ENCODE measurements at regions not wholly inside any gene's neighbourhood (a gene's known extent, or its start where the extent isn't known, plus 50 kb on each side); places are given as distances from the start of the nearest gene placed in this dataset.

DNA sequence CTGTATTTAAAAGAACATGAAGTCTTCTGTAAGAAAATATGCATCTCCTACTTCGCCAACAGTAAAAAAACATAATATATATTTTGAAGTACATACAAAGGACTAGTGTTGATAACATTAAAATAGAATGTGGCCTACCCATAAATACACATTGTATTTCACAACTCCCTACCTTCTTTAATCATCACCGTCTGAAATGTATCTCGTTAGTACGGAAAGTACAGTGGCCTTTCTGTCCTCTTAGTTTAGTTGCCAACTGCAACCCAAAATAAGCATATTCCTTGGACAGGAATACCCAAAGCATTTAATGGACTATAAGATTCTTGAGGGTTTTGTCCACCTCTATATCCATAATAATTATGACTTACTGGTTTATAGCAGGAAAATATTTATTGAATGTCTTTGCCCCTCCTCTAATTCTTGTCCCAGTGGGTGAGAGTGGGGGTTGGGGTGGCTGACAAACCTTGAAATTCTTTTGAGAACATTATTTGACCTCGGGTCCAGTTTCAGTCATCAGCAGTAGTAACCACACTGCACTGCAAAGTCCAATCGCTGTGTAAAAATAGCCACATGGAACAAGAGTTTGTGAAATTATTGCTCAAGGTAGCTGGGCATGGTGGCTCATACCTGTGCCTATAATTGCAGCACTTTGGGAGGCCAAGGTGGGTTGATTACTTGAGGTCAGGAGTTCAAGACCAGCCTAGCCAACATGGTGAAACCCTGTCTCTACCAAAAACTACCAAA is 474.5 kb downstream of the KLHL13 start:
- TF ChIP-seq KAT7 (CRISPR knock-in tag; IDR thresholded peaks at IDR 0.05; ENCODE audit: borderline replicate concordance) = no peak
- no peak for TF ChIP-seq KDM4B (CRISPR knock-in tag; IDR thresholded peaks at IDR 0.05)
- no peak for TF ChIP-seq HNRNPUL1 (IDR thresholded peaks at IDR 0.05; ENCODE audit: low read depth, low read length)
- TF ChIP-seq ADNP (CRISPR knock-in tag; IDR thresholded peaks at IDR 0.05) = no peak
- no peak for TF ChIP-seq SP1 (IDR thresholded peaks at IDR 0.05)
- no peak for TF ChIP-seq SP1 (CRISPR knock-in tag; IDR thresholded peaks at IDR 0.05)
- no peak for TF ChIP-seq RAD21 (CRISPR knock-in tag; IDR thresholded peaks at IDR 0.05)
- TF ChIP-seq, protein P1, sequence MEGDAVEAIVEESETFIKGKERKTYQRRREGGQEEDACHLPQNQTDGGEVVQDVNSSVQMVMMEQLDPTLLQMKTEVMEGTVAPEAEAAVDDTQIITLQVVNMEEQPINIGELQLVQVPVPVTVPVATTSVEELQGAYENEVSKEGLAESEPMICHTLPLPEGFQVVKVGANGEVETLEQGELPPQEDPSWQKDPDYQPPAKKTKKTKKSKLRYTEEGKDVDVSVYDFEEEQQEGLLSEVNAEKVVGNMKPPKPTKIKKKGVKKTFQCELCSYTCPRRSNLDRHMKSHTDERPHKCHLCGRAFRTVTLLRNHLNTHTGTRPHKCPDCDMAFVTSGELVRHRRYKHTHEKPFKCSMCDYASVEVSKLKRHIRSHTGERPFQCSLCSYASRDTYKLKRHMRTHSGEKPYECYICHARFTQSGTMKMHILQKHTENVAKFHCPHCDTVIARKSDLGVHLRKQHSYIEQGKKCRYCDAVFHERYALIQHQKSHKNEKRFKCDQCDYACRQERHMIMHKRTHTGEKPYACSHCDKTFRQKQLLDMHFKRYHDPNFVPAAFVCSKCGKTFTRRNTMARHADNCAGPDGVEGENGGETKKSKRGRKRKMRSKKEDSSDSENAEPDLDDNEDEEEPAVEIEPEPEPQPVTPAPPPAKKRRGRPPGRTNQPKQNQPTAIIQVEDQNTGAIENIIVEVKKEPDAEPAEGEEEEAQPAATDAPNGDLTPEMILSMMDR (CRISPR knock-in tag; IDR thresholded peaks at IDR 0.05) = no peak
- no peak for TF ChIP-seq ZNF12 (CRISPR knock-in tag; IDR thresholded peaks at IDR 0.05)
- no peak for TF ChIP-seq EZH2 (conservative IDR thresholded peaks at IDR 0.05; ENCODE audit: low read depth, low read length)
- TF ChIP-seq ZNF720 (CRISPR knock-in tag; IDR thresholded peaks at IDR 0.05) = no peak
- no peak for TF ChIP-seq EP300 (IDR thresholded peaks at IDR 0.05; ENCODE audit: low read depth in 2 of 2, low read length in 2 of 2)
- TF ChIP-seq EP300 (CRISPR knock-in tag; IDR thresholded peaks at IDR 0.05; ENCODE audit: borderline replicate concordance) = no peak

Measured in HepG2 (cell line).